Spleen (tissue), 11 donors: ENCODE measurements at regions not wholly inside any gene's neighbourhood (a gene's known extent, or its start where the extent isn't known, plus 50 kb on each side); places are given as distances from the start of the nearest gene placed in this dataset.
"Not testable (repeated sequence)": the region's sequence is repeated elsewhere in the genome, so short reads cannot be mapped to it uniquely, and the experiment has no call there.

Experiments
- DNase-seq: peaks from one replicate; pipeline ENCODE4 v3.0.0-alpha.2; 2020
- H3K27ac ChIP-seq, 8 donors: fragments of 200-600 bp; sonication (generic) in 7 of 8; 1 replicate in 4 of 8; 2 replicates in 4 of 8; pipeline versions ENCODE4 v1.5.0 to v1.8.0; 2016 to 2021; ENCODE audit warnings: inconsistent platforms in 4 of 8, mild to moderate bottlenecking in 4 of 8, moderate library complexity in 1 of 8
- H3K27me3 ChIP-seq, 7 donors: fragments of 200-600 bp; sonication (generic) in 6 of 7; replicated peaks in 1 of 7; 1 replicate in 4 of 7; 2 replicates in 3 of 7; pipeline versions ENCODE4 v1.5.0 to v1.8.0; 2016 to 2021; ENCODE audit warnings: inconsistent platforms in 3 of 7, mild to moderate bottlenecking in 1 of 7
- H3K36me3 ChIP-seq, 6 donors: fragments of 200-600 bp; sonication (generic) in 5 of 6; 1 replicate in 4 of 6; 2 replicates in 2 of 6; pipeline versions ENCODE4 v1.5.0 to v1.8.0; 2016 to 2021; ENCODE audit warnings: inconsistent platforms in 2 of 6
- H3K4me1 ChIP-seq, 6 donors: fragments of 200-600 bp; sonication (generic) in 5 of 6; 1 replicate in 3 of 6; 2 replicates in 3 of 6; pipeline versions ENCODE4 v1.5.0 to v1.8.0; 2016 to 2021; ENCODE audit warnings: inconsistent platforms in 3 of 6
- H3K4me3 ChIP-seq, 8 donors: fragments of 200-600 bp; sonication (generic) in 7 of 8; 1 replicate in 4 of 8; 2 replicates in 4 of 8; pipeline versions ENCODE4 v1.5.0 to v1.8.0; 2016 to 2021; ENCODE audit warnings: inconsistent platforms in 4 of 8, mild to moderate bottlenecking in 4 of 8, moderate library complexity in 2 of 8
- H3K9me3 ChIP-seq, 8 donors: fragments of 200-600 bp; sonication (generic) in 7 of 8; 1 replicate in 4 of 8; 2 replicates in 4 of 8; pipeline versions ENCODE4 v1.5.0 to v1.8.0; 2016 to 2021; ENCODE audit warnings: inconsistent platforms in 4 of 8
- CTCF ChIP-seq, 11 experiments: fragments of 200-600 bp in 7 of 11; fragments of 450-650 bp in 4 of 11; sonication (generic) in 4 of 11; IDR thresholded peaks in 8 of 11; conservative IDR thresholded peaks in 3 of 11; 1 replicate in 7 of 11; 2 replicates in 4 of 11; pipeline versions ENCODE4 v1.4.0 to v1.8.0; 2016 to 2021; ENCODE audit warnings: antibody characterized with exemption in 11 of 11, inconsistent platforms in 4 of 11, mild to moderate bottlenecking in 1 of 11
- POLR2A ChIP-seq, 3 donors: fragments of 450-650 bp; IDR thresholded peaks; one replicate each; pipeline ENCODE4 v1.5.1; 2017; ENCODE audit warnings: antibody characterized with exemption in 3 of 3, mild to moderate bottlenecking in 1 of 3
- POLR2AphosphoS5 ChIP-seq, 3 donors: sonication (generic); formaldehyde crosslinking; IDR thresholded peaks; one replicate each; pipeline ENCODE4 v1.5.1; 2017; ENCODE audit warnings: antibody characterized with exemption in 3 of 3
- WGBS, 5 donors: extraction: QIAGEN DNeasy Blood & Tissue Kit in 3 of 5; methylation state at CpG; one replicate each; pipeline versions ENCODE4 v1.1.5 to v1.1.7; 2013 to 2018; 5-methylcytosine and 5-hydroxymethylcytosine counted together
- intact Hi-C: fragments of 100-400 bp; cut with DNase I; formaldehyde crosslinking; loops from one replicate; pipeline ENCODE4 v1.15.0; 2023; ENCODE audit warnings: low total_unique reads
- donor health status: healthy with polysubstance abuse.
- donor health status: DM: no; HTN: no; CAD: no; lungs with moderate emphysema.
- donor health status: DM: no; HTN: no; CAD: no.
- donor health status: Bipolar disorder and iron deficiency.
- donor health status: healthy.
- donor health status: DM: no; HTN: no; CAD: no.
- donor health status: DM: yes; HTN: yes; CAD: no.

- Histone ChIP-seq H3K27me3 (no peaks in the 10 kb centered on the region), H3K4me3 (no peak overlapping the region), H3K36me3 (no peaks in the 10 kb centered on the region), H3K4me1 (peaks cover 0 to under 1% (median 0%) of the 10 kb centered on the region in 6 donors), H3K27ac (no peak overlapping the region), H3K9me3 (no peaks in the 10 kb centered on the region)
- WGBS, 5 donors: 88 to 94% (median 91%) methylated on average over 20 of the region's 20 CpGs
- intact Hi-C loops: no loop called here
- no peak for DNase-seq
- no peak for TF ChIP-seq POLR2AphosphoS5 (IDR thresholded peaks at IDR 0.05)
- no peak for TF ChIP-seq POLR2A (IDR thresholded peaks at IDR 0.05)
- TF ChIP-seq CTCF (IDR thresholded peaks at IDR 0.05 in 8 of 11, conservative IDR thresholded peaks at IDR 0.05 in 3 of 11): no peak
Observed at GRCh38 chr1:53398576-53399365, 60.4 kb upstream of the DMRTB1 start.

DNA sequence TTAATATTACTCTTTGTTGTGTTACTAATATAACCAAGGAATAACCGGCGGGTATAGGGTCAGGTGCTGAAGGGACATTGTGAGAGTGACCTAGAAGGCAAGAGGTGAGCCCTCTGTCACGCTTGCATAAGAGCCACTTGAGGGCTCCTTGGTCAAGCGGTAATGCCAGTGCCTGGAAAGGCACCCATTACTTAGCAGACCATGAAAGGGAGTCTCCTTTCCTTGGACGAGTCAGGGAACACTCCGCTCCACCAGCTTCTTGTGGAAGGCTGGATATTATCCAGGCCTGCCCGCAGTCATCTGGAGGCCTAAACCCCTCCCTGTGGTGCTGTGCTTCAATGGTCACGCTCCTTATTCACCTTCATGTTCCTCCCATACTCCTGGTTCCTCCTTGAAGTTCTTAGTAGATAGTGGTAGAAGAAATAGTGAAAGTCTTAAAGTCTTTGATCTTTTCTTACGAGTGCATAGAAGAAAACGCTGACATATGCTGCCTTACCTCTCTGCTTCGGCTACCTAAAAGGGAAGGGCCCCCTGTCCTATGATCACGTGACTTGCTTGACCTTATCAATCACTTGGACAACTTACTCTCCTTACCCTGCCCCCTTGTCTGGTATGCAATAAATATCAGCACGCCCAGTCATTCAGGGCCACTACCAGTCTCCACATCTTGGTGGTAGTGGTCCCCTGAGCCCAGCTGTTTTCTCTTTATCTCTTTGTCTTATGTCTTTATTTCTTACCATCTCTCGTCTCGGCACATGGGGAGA is 59.6 kb upstream of the DMRTB1 start:
- H3K36me3 ChIP-seq, H3K9me3 ChIP-seq, H3K27me3 ChIP-seq, H3K27ac ChIP-seq, DNase-seq, H3K4me3 ChIP-seq, intact Hi-C loops, H3K4me1 ChIP-seq: not testable (repeated sequence)
- WGBS, 5 donors: 88 to 92% (median 91%) methylated on average over 15 of the region's 15 CpGs

DNA sequence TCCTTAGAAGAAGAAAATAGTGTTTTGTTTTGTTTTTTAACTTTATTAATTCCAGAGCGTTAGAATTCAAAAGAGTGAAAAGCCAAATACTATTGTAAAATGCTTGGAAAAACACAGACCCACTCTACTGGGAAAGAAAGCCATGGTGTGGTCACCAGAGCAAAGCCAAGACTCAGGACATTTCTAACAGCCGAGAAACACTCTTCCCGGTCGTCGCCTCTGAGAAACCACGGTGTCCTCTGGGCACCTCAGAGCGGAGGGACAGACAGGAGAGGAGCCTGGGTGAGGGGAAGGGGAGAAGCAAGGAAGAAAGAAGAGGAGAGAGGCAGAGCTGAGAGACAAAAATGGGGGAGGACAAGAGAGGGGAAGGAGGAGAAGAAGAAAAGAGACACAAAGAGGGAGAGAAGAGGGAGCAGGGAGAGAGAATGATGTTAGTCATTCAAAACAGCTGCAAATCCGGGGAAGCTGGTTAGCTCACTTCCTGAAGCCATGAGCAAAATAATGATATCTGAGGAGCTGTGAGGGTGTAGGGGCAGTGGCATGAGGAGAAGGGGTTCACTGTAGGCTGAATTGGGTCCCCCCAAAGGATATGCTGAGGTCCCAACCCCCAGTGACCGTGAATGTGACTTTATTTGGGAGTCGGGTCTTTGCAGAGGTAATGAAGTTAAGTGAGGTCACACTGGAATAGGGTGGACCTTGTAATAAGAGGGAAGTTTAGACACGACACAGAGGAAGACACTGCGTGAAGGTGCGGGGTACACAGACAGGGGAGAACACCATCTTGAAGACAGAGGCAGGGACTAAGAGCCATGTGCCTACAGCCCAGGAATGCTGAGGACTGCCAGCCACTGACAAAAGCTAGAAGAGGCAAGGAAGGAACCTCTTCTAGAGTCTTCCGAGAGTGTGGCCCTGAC is 58.2 kb upstream of the DMRTB1 start:
- H3K9me3 ChIP-seq: no peaks in the 10 kb centered on the region

More for the DNA sequence above, 58.2 kb upstream of the DMRTB1 start:
- Histone ChIP-seq H3K27ac (no peak overlapping the region), H3K27me3 (no peaks in the 10 kb centered on the region), H3K4me3 (no peak overlapping the region), H3K4me1 (no peaks in the 10 kb centered on the region), H3K36me3 (no peaks in the 10 kb centered on the region)
- no peak for DNase-seq
- 82 to 89% (median 82%) methylated on average over 14 of the region's 14 CpGs for WGBS, 5 donors
- intact Hi-C loops: no loop called here
- no peak for TF ChIP-seq POLR2AphosphoS5 (IDR thresholded peaks at IDR 0.05)
- TF ChIP-seq CTCF (IDR thresholded peaks at IDR 0.05 in 8 of 11, conservative IDR thresholded peaks at IDR 0.05 in 3 of 11): no peak
- no peak for TF ChIP-seq POLR2A (IDR thresholded peaks at IDR 0.05)
